Choroid plexus epithelial cell (primary cell): ENCODE measurements at regions not wholly inside any gene's neighbourhood (a gene's known extent, or its start where the extent isn't known, plus 50 kb on each side); places are given as distances from the start of the nearest gene placed in this dataset.

Experiments
- DNase-seq: peaks from one replicate; pipeline ENCODE4 v3.0.0-alpha.2; 2010; ENCODE audit warnings: low read depth
- H3K4me3 ChIP-seq: 2 replicates; pipeline ENCODE4 v1.5.1; 2011; ENCODE audit warnings: low read depth, mild to moderate bottlenecking, control low read depth, low read length, moderate library complexity
- CTCF ChIP-seq: conservative IDR thresholded peaks from 2 replicates; pipeline ENCODE4 v1.5.1; 2011; ENCODE audit warnings: low read depth, mild to moderate bottlenecking, control low read depth, inconsistent platforms, low read length, moderate library complexity

- H3K4me3 ChIP-seq, result no peak overlapping the region
- no peak for TF ChIP-seq CTCF
- no peak for DNase-seq
Observed at GRCh38 chr1:213773975-213774374, 213.8 kb upstream of the PROX1 start.

DNA sequence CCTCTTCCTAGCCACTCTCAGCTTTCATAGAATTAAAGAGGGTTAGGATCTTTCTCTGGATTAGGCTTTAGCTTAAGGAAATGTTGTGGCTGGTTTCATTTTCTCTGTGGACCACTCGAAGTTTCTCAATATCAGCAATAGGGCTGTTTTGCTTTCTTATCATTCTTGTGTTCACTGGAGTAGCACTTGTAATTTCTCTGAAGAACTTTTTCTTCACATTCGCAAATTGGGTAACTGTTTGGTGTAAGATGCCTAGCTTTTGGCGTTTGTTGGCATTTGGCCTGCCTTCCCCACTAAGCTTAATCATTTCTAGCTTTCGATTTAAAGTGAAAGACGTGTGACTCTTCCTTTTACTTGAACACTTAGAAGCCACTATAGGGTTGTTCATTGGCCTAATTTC is 210.8 kb upstream of the PROX1 start:
- no peak for TF ChIP-seq CTCF
- no peak overlapping the region for H3K4me3 ChIP-seq
- no peak for DNase-seq

GRCh38 chr1:213779228-213779627 is 208.5 kb upstream of the PROX1 start:
- DNase-seq, result no peak
- TF ChIP-seq CTCF, result no peak

GRCh38 chr1:213782941-213783672 is 204.7 kb upstream of the PROX1 start:
- no peak for DNase-seq
- no peak overlapping the region for H3K4me3 ChIP-seq
- TF ChIP-seq CTCF, result no peak

More at GRCh38 chr1:213779228-213779627, 208.5 kb upstream of the PROX1 start:
- no peak overlapping the region for H3K4me3 ChIP-seq

- TF ChIP-seq CTCF, result no peak
- no peak for DNase-seq
- H3K4me3 ChIP-seq, result no peak overlapping the region
Observed at GRCh38 chr1:213783893-213784292, 203.9 kb upstream of the PROX1 start.

GRCh38 chr1:213786683-213787082 is 201.1 kb upstream of the PROX1 start:
- no peak for TF ChIP-seq CTCF
- H3K4me3 ChIP-seq, result no peak overlapping the region
- no peak for DNase-seq

GRCh38 chr1:213790565-213790964 is 197.2 kb upstream of the PROX1 start:
- TF ChIP-seq CTCF, result no peak
- H3K4me3 ChIP-seq, result no peak overlapping the region
- no peak for DNase-seq
